H1 (cell line): ENCODE measurements at regions not wholly inside any gene's neighbourhood (a gene's known extent, or its start where the extent isn't known, plus 50 kb on each side); places are given as distances from the start of the nearest gene placed in this dataset.

Experiments used
- CTCF ChIA-PET: fragments of 300-600 bp; sonication (Branson Sonifier 250); formaldehyde crosslinking; loops from one replicate; lab custom pipeline; 2021; ENCODE audit not compliant: partially characterized antibody; lab: Charles Lee
- POLR2A ChIA-PET: fragments of 300-600 bp; sonication (Branson Sonifier 250); formaldehyde crosslinking; loops from one replicate; lab custom pipeline; 2021; ENCODE audit warnings: inconsistent platforms; ENCODE audit not compliant: partially characterized antibody; lab: Charles Lee
- DNase-seq, 2 experiments: peaks; one replicate each; pipeline versions ENCODE4 v3.0.0 to v3.0.0-alpha.2; 2010 to 2022; ENCODE audit warnings: low spot score in 2 of 2, low read depth in 1 of 2, mixed read lengths in 1 of 2
- FAIRE-seq: peaks from 2 replicates; lab custom pipeline; 2011; peaks lifted over from hg19 to GRCh38; lab: Jason Lieb, UNC
- H2AFZ ChIP-seq: 2 replicates; pipeline ENCODE4 v1.8.1; 2012; ENCODE audit warnings: low read length, inconsistent platforms
- H2AK5ac ChIP-seq: 2 replicates; pipeline ENCODE4 v1.6.1; 2013; ENCODE audit warnings: low read depth, low read length
- H2BK120ac ChIP-seq: replicated peaks from 2 replicates; pipeline ENCODE3; 2013; ENCODE audit warnings: low read depth, low read length, inconsistent platforms
- H2BK12ac ChIP-seq: 2 replicates; pipeline ENCODE4 v1.6.1; 2013; ENCODE audit warnings: low read depth, low read length
- H2BK15ac ChIP-seq: 2 replicates; pipeline ENCODE4 v1.6.1; 2013; ENCODE audit warnings: low read length
- H2BK20ac ChIP-seq: 2 replicates; pipeline ENCODE4 v1.6.1; 2013; ENCODE audit warnings: low read length
- H2BK5ac ChIP-seq: 2 replicates; pipeline ENCODE4 v1.6.1; 2013; ENCODE audit warnings: low read depth, low read length
- H3K14ac ChIP-seq: 2 replicates; pipeline ENCODE4 v1.6.1; 2013; ENCODE audit warnings: inconsistent platforms; ENCODE audit not compliant: insufficient read length
- H3K18ac ChIP-seq: 2 replicates; pipeline ENCODE4 v1.6.1; 2013; ENCODE audit warnings: low read length; ENCODE audit errors: extremely low read depth
- H3K23ac ChIP-seq: 2 replicates; pipeline ENCODE4 v1.6.1; 2013; ENCODE audit warnings: inconsistent platforms; ENCODE audit not compliant: insufficient read length
- H3K23me2 ChIP-seq: 2 replicates; pipeline ENCODE4 v1.6.1; 2013; ENCODE audit warnings: low read depth, low read length
- H3K27ac ChIP-seq: 2 replicates; pipeline ENCODE4 v1.6.1; 2011; ENCODE audit warnings: low read depth, low read length, inconsistent platforms
- H3K27me3 ChIP-seq, 4 experiments: replicated peaks in 1 of 4; 1 replicate in 1 of 4; 2 replicates in 3 of 4; pipeline versions ENCODE4 v1.6.1 to v1.8.1; 2011 to 2013; ENCODE audit warnings: low read length in 3 of 4, mild to moderate bottlenecking in 3 of 4, inconsistent platforms in 2 of 4, mixed read lengths in 2 of 4, moderate library complexity in 1 of 4; ENCODE audit not compliant: control insufficient read depth in 3 of 4, insufficient read depth in 3 of 4; ENCODE audit errors: extremely low read depth in 1 of 4
- H3K36me3 ChIP-seq, 4 experiments: 2 replicates each; pipeline versions ENCODE4 v1.6.1 to v1.8.1; 2011 to 2013; ENCODE audit warnings: mild to moderate bottlenecking in 4 of 4, low read length in 3 of 4, moderate library complexity in 2 of 4, control low read depth in 1 of 4, inconsistent platforms in 1 of 4; ENCODE audit not compliant: insufficient read depth in 4 of 4, control insufficient read depth in 2 of 4
- H3K4ac ChIP-seq: replicated peaks from 2 replicates; pipeline ENCODE3; 2013; ENCODE audit warnings: low read length, low read depth, mixed read lengths, inconsistent platforms; ENCODE audit not compliant: insufficient read length
- H3K4me1 ChIP-seq, 4 experiments: replicated peaks in 1 of 4; 1 replicate in 1 of 4; 2 replicates in 3 of 4; pipeline versions ENCODE4 v1.6.1 to v1.8.1; 2011 to 2013; ENCODE audit warnings: low read length in 3 of 4, inconsistent platforms in 2 of 4, mixed read lengths in 1 of 4; ENCODE audit not compliant: insufficient read depth in 4 of 4, control insufficient read depth in 3 of 4
- H3K4me2 ChIP-seq, 2 experiments: 2 replicates each; pipeline versions ENCODE4 v1.6.1 to v1.8.1; 2011 to 2013; ENCODE audit warnings: low read depth in 2 of 2, low read length in 2 of 2, control low read depth in 1 of 2, inconsistent platforms in 1 of 2, mild to moderate bottlenecking in 1 of 2; ENCODE audit not compliant: insufficient read depth in 1 of 2
- H3K4me3 ChIP-seq, 4 experiments: fragments of 200-600, 300-600 bp in 1 of 4; sonication (generic), shearing (Covaris generic), sonication (Bioruptor Twin) in 1 of 4; 2 replicates each; pipeline versions ENCODE4 v1.5.1 to v1.8.1; 2011 to 2016; ENCODE audit warnings: low read length in 4 of 4, low read depth in 3 of 4, control low read depth in 2 of 4, inconsistent platforms in 2 of 4, mild to moderate bottlenecking in 2 of 4, mixed read lengths in 1 of 4, moderate library complexity in 1 of 4; ENCODE audit not compliant: insufficient read depth in 2 of 4; ENCODE audit errors: extremely low read depth in 1 of 4
- H3K56ac ChIP-seq: replicated peaks from 2 replicates; pipeline ENCODE3; 2013; ENCODE audit warnings: low read depth, mild to moderate bottlenecking, mixed read lengths, low read length, inconsistent platforms; ENCODE audit not compliant: insufficient read length
- H3K79me1 ChIP-seq: 2 replicates; pipeline ENCODE4 v1.6.1; 2013; ENCODE audit warnings: low read depth, low read length, control low read depth
- H3K79me2 ChIP-seq, 2 experiments: 2 replicates each; pipeline versions ENCODE4 v1.6.1 to v1.8.1; 2012 to 2013; ENCODE audit warnings: low read length in 2 of 2, mild to moderate bottlenecking in 2 of 2, inconsistent platforms in 1 of 2; ENCODE audit not compliant: insufficient read depth in 2 of 2, control insufficient read depth in 1 of 2
- H3K9ac ChIP-seq, 4 experiments: replicated peaks in 1 of 4; 1 replicate in 1 of 4; 2 replicates in 3 of 4; pipeline versions ENCODE4 v1.6.1 to v1.8.1; 2011 to 2013; ENCODE audit warnings: low read depth in 3 of 4, low read length in 3 of 4, control low read depth in 2 of 4, mild to moderate bottlenecking in 2 of 4, moderate library complexity in 2 of 4, inconsistent platforms in 1 of 4; ENCODE audit errors: extremely low read depth in 1 of 4
- H3K9me3 ChIP-seq, 2 experiments: 2 replicates each; pipeline versions ENCODE4 v1.6.1 to v1.8.1; 2012 to 2013; ENCODE audit warnings: mild to moderate bottlenecking in 2 of 2, moderate library complexity in 2 of 2, control low read depth in 1 of 2, inconsistent platforms in 1 of 2, low read depth in 1 of 2, low read length in 1 of 2, mixed read lengths in 1 of 2; ENCODE audit not compliant: insufficient read depth in 2 of 2
- H4K20me1 ChIP-seq, 2 experiments: replicated peaks in 1 of 2; 2 replicates each; pipeline versions ENCODE3 to v1.8.1; 2011 to 2013; ENCODE audit warnings: inconsistent platforms in 2 of 2, low read length in 2 of 2, mild to moderate bottlenecking in 1 of 2; ENCODE audit not compliant: insufficient read depth in 2 of 2, control insufficient read depth in 1 of 2
- H4K5ac ChIP-seq: 2 replicates; pipeline ENCODE4 v1.6.1; 2013; ENCODE audit warnings: low read length, low read depth, mixed read lengths, inconsistent platforms; ENCODE audit not compliant: insufficient read length
- H4K8ac ChIP-seq: 2 replicates; pipeline ENCODE4 v1.8.0; 2013; ENCODE audit warnings: mild to moderate bottlenecking, moderate library complexity, low read length, inconsistent platforms; ENCODE audit not compliant: insufficient read depth; ENCODE audit errors: extremely low read depth
- H4K91ac ChIP-seq: replicated peaks from 2 replicates; pipeline ENCODE3; 2013; ENCODE audit warnings: low read length, mixed read lengths, inconsistent platforms; ENCODE audit not compliant: insufficient read length
- ATF2 ChIP-seq: IDR thresholded peaks from 2 replicates; pipeline ENCODE4 v1.6.1; 2012; ENCODE audit warnings: low read length, inconsistent platforms
- POLR2A ChIP-seq, 2 experiments: IDR thresholded peaks; 1 replicate in 1 of 2; 2 replicates in 1 of 2; pipeline ENCODE4 v1.6.1; 2011; ENCODE audit warnings: low read depth in 2 of 2, low read length in 2 of 2, mild to moderate bottlenecking in 2 of 2; ENCODE audit errors: control extremely low read depth in 1 of 2

GRCh38 chr2:21571686-21572085 lies 447.9 kb downstream of the TDRD15 start:
- Histone ChIP-seq H2BK120ac (no peak overlapping the region), H3K4me2 (no peak overlapping the region), H4K5ac (no peak overlapping the region), H3K23ac (no peak overlapping the region), H4K8ac (no peak overlapping the region), H2AFZ (peak overlapping the region; percentile 98), H3K14ac (no peak overlapping the region), H3K56ac (no peak overlapping the region), H3K79me2 (no peaks in the 10 kb centered on the region), H3K79me1 (no peaks in the 10 kb centered on the region), H3K4ac (no peak overlapping the region), H3K9me3 (no peaks in the 10 kb centered on the region), H3K23me2 (no peaks in the 10 kb centered on the region), H2BK12ac (no peak overlapping the region), H2BK20ac (no peak overlapping the region), H3K27ac (no peak overlapping the region), H3K4me1 (no peaks in the 10 kb centered on the region), H4K20me1 (no peaks in the 10 kb centered on the region), H2BK5ac (no peak overlapping the region), H4K91ac (no peak overlapping the region), H3K18ac (no peak overlapping the region), H2BK15ac (no peak overlapping the region), H2AK5ac (no peak overlapping the region), H3K4me3 (no peak overlapping the region), H3K9ac (no peak overlapping the region), H3K27me3 (no peaks in the 10 kb centered on the region), H3K36me3 (no peaks in the 10 kb centered on the region)
- DNase-seq, result no peak
- ChIA-PET CTCF (interaction anchor here (0.6 kb wide), 1 partner anchor 1372 kb away, joined by 3 read pairs; no protein-coding TSS in a partner anchor), POLR2A (no interaction called here)
- TF ChIP-seq POLR2A (IDR thresholded peaks at IDR 0.05; ENCODE audit: control extremely low read depth in 1 of 2, low read depth in 2 of 2, low read length in 2 of 2) (no peak), ATF2 (no peak)
- no peak for FAIRE-seq
